ENCODE measurements at regions not wholly inside any gene's neighbourhood (a gene's known extent, or its start where the extent isn't known, plus 50 kb on each side); places are given as distances from the start of the nearest gene placed in this dataset.

DNA sequence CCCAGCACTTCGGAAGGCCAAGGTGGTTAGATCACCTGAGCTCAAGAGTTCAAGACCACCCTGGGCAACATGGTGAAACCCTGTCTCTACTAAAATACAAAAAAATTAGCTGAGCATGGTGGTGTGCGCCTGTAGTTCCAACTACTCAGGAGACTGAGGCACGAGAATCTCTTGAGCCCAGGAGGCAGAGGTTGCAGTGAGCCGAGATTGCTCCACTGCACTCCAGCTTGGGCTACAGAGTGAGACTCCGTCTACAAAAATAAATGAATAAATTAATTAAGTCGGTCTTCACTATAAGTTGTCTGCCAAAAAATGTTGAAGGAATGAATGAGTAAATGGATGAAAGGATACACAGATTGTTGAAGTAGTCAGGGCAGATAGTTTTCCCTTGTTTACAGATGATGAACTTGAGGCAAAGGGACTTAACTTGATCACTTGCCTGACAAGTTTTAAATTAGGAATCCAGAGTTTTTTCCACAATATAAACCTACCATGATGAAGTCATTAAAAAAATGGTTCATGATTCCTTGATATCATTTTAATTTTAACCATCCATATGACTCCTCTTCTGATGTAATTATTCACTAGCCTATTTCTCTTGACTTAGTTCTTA, 130.8 kb downstream of the TLR5 start:
- Histone ChIP-seq H3K4me1 (ENCODE audit: control insufficient read depth in 4 of 4, insufficient read depth in 4 of 4, low read length in 3 of 4) (peaks cover 0 to 20% (median 11%) of the 10 kb centered on the region in 4 donors), H3K4me3 (ENCODE audit: low read depth in 1 of 3, low read length in 3 of 3) (no peak overlapping the region), H3K9ac (ENCODE audit: low read depth in 1 of 2, low read length in 2 of 2) (no peak overlapping the region), H3K9me3 (ENCODE audit: control insufficient read depth in 4 of 4, low read length in 3 of 4) (no peaks in the 10 kb centered on the region), H3K36me3 (ENCODE audit: control insufficient read depth in 4 of 4, insufficient read depth in 3 of 4, low read depth in 1 of 4, low read length in 3 of 4) (no peaks in the 10 kb centered on the region), H3K27ac (ENCODE audit: low read depth in 1 of 2, low read length in 2 of 2) (no peak overlapping the region), H3K27me3 (ENCODE audit: control insufficient read depth in 4 of 4, insufficient read depth in 4 of 4, low read length in 3 of 4) (no peaks in the 10 kb centered on the region)
- WGBS: 95% methylated on average over 6 of the region's 6 CpGs
- DNase-seq (ENCODE audit: low spot score): no peak
- TF ChIP-seq NR2F2 (IDR thresholded peaks at IDR 0.05): no peak
- no peak for TF ChIP-seq RXRA (IDR thresholded peaks at IDR 0.05)
- no peak for TF ChIP-seq RAD21 (IDR thresholded peaks at IDR 0.05)
- no peak for TF ChIP-seq GABPA (IDR thresholded peaks at IDR 0.05 in 1 of 2, conservative IDR thresholded peaks at IDR 0.05 in 1 of 2)
- TF ChIP-seq TAF1 (conservative IDR thresholded peaks at IDR 0.05): no peak
- no peak for TF ChIP-seq FOXA2 (IDR thresholded peaks at IDR 0.05)
- no peak for TF ChIP-seq SP1 (IDR thresholded peaks at IDR 0.05)
- TF ChIP-seq HNF4G (IDR thresholded peaks at IDR 0.05): no peak
- TF ChIP-seq, protein P1, sequence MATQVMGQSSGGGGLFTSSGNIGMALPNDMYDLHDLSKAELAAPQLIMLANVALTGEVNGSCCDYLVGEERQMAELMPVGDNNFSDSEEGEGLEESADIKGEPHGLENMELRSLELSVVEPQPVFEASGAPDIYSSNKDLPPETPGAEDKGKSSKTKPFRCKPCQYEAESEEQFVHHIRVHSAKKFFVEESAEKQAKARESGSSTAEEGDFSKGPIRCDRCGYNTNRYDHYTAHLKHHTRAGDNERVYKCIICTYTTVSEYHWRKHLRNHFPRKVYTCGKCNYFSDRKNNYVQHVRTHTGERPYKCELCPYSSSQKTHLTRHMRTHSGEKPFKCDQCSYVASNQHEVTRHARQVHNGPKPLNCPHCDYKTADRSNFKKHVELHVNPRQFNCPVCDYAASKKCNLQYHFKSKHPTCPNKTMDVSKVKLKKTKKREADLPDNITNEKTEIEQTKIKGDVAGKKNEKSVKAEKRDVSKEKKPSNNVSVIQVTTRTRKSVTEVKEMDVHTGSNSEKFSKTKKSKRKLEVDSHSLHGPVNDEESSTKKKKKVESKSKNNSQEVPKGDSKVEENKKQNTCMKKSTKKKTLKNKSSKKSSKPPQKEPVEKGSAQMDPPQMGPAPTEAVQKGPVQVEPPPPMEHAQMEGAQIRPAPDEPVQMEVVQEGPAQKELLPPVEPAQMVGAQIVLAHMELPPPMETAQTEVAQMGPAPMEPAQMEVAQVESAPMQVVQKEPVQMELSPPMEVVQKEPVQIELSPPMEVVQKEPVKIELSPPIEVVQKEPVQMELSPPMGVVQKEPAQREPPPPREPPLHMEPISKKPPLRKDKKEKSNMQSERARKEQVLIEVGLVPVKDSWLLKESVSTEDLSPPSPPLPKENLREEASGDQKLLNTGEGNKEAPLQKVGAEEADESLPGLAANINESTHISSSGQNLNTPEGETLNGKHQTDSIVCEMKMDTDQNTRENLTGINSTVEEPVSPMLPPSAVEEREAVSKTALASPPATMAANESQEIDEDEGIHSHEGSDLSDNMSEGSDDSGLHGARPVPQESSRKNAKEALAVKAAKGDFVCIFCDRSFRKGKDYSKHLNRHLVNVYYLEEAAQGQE (IDR thresholded peaks at IDR 0.05): no peak
- no peak for TF ChIP-seq FOXA1 (IDR thresholded peaks at IDR 0.05)

GRCh38 chr1:223012938-223013337, 130.1 kb downstream of the TLR5 start:
- WGBS: 75% methylated on average over 2 of the region's 2 CpGs
- TF ChIP-seq YY1 (IDR thresholded peaks at IDR 0.05): no peak
- TF ChIP-seq MAX (IDR thresholded peaks at IDR 0.05): no peak
- no peak for TF ChIP-seq HNF4G (IDR thresholded peaks at IDR 0.05)
- Histone ChIP-seq H3K9me3 (ENCODE audit: control insufficient read depth in 4 of 4, low read length in 3 of 4) (no peaks in the 10 kb centered on the region), H3K27ac (ENCODE audit: low read depth in 1 of 2, low read length in 2 of 2) (no peak overlapping the region), H3K9ac (ENCODE audit: low read depth in 1 of 2, low read length in 2 of 2) (no peak overlapping the region), H3K36me3 (ENCODE audit: control insufficient read depth in 4 of 4, insufficient read depth in 3 of 4, low read depth in 1 of 4, low read length in 3 of 4) (no peaks in the 10 kb centered on the region), H3K4me1 (ENCODE audit: control insufficient read depth in 4 of 4, insufficient read depth in 4 of 4, low read length in 3 of 4) (peaks cover 0 to 14% (median 8%) of the 10 kb centered on the region in 4 donors), H3K4me3 (ENCODE audit: low read depth in 1 of 3, low read length in 3 of 3) (no peak overlapping the region), H3K27me3 (ENCODE audit: control insufficient read depth in 4 of 4, insufficient read depth in 4 of 4, low read length in 3 of 4) (no peaks in the 10 kb centered on the region)
- DNase-seq (ENCODE audit: low spot score): no peak

DNA sequence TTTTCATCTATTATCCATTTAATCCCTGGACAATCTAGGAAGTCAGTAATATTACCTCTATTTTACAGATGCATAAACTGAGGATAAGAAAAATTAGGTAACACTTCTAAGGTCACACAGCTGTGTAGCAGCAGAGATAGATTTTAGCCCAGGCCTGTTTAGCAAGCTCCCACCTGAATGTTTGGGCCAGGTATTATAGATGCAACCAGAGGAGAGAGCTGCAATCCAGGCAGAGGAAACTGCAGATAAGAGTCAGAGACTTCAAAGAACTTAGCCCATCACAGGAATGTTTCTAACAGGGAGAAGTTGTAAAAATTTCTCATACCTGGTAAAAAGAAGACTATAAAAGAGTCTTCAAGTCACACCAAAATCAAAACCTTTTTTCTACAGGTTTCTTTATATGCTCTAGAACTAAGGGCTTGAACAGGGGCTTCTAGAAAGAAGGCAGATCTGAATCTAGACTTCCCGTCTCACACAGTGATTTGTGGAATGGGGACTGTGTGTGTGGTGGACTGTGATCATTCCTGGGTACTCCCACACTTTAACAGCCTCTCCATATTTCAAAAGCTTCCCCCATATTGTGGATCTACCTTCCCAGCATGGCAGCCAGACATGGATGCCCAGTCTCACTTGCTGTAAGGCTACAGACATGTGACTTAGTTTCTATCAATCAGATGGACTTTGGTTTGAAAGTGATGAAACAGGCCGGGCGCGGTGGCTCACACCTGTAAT, 128.7 kb downstream of the TLR5 start:
- no peak overlapping the region for H3K27ac ChIP-seq (ENCODE audit: low read depth in 1 of 2, low read length in 2 of 2)
- no peaks in the 10 kb centered on the region for H3K27me3 ChIP-seq (ENCODE audit: control insufficient read depth in 4 of 4, insufficient read depth in 4 of 4, low read length in 3 of 4)
- H3K4me3 ChIP-seq (ENCODE audit: low read depth in 1 of 3, low read length in 3 of 3): no peak overlapping the region
- no peak overlapping the region for H3K9ac ChIP-seq (ENCODE audit: low read depth in 1 of 2, low read length in 2 of 2)
- H3K9me3 ChIP-seq (ENCODE audit: control insufficient read depth in 4 of 4, low read length in 3 of 4): no peaks in the 10 kb centered on the region
- H3K36me3 ChIP-seq (ENCODE audit: control insufficient read depth in 4 of 4, insufficient read depth in 3 of 4, low read depth in 1 of 4, low read length in 3 of 4): no peaks in the 10 kb centered on the region
- 94% methylated on average over 4 of the region's 4 CpGs for WGBS
- peaks cover 0 to 14% (median 8%) of the 10 kb centered on the region in 4 donors for H3K4me1 ChIP-seq (ENCODE audit: control insufficient read depth in 4 of 4, insufficient read depth in 4 of 4, low read length in 3 of 4)
- DNase-seq (ENCODE audit: low spot score): no peak
- TF ChIP-seq, protein P1 (IDR thresholded peaks at IDR 0.05): no peak
- TF ChIP-seq HNF4A (conservative IDR thresholded peaks at IDR 0.05) (no peak), FOXA2 (IDR thresholded peaks at IDR 0.05) (no peak), NR2F2 (IDR thresholded peaks at IDR 0.05) (no peak), ATF3 (IDR thresholded peaks at IDR 0.05) (no peak), RAD21 (IDR thresholded peaks at IDR 0.05) (no peak)
- TF ChIP-seq, protein P2, sequence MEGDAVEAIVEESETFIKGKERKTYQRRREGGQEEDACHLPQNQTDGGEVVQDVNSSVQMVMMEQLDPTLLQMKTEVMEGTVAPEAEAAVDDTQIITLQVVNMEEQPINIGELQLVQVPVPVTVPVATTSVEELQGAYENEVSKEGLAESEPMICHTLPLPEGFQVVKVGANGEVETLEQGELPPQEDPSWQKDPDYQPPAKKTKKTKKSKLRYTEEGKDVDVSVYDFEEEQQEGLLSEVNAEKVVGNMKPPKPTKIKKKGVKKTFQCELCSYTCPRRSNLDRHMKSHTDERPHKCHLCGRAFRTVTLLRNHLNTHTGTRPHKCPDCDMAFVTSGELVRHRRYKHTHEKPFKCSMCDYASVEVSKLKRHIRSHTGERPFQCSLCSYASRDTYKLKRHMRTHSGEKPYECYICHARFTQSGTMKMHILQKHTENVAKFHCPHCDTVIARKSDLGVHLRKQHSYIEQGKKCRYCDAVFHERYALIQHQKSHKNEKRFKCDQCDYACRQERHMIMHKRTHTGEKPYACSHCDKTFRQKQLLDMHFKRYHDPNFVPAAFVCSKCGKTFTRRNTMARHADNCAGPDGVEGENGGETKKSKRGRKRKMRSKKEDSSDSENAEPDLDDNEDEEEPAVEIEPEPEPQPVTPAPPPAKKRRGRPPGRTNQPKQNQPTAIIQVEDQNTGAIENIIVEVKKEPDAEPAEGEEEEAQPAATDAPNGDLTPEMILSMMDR (IDR thresholded peaks at IDR 0.05; ENCODE audit: low read depth, low read length, missing input control): no peak
